ENCODE measurements at regions not wholly inside any gene's neighbourhood (a gene's known extent, or its start where the extent isn't known, plus 50 kb on each side); places are given as distances from the start of the nearest gene placed in this dataset.

- Histone ChIP-seq H3K27ac (no peak overlapping the region), H3K9me3 (peaks cover 0 to 26% (median 3%) of the 10 kb centered on the region in 12 donors), H3K4me1 (no peaks in the 10 kb centered on the region), H3K36me3 (no peaks in the 10 kb centered on the region), H3K27me3 (peaks cover 0 to 25% (median 0%) of the 10 kb centered on the region in 9 donors), H3K4me3 (no peak overlapping the region)
- no peak for TF ChIP-seq POLR2A (IDR thresholded peaks at IDR 0.05)
- TF ChIP-seq, protein P1, sequence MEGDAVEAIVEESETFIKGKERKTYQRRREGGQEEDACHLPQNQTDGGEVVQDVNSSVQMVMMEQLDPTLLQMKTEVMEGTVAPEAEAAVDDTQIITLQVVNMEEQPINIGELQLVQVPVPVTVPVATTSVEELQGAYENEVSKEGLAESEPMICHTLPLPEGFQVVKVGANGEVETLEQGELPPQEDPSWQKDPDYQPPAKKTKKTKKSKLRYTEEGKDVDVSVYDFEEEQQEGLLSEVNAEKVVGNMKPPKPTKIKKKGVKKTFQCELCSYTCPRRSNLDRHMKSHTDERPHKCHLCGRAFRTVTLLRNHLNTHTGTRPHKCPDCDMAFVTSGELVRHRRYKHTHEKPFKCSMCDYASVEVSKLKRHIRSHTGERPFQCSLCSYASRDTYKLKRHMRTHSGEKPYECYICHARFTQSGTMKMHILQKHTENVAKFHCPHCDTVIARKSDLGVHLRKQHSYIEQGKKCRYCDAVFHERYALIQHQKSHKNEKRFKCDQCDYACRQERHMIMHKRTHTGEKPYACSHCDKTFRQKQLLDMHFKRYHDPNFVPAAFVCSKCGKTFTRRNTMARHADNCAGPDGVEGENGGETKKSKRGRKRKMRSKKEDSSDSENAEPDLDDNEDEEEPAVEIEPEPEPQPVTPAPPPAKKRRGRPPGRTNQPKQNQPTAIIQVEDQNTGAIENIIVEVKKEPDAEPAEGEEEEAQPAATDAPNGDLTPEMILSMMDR (IDR thresholded peaks at IDR 0.05), result no peak
- no peak for ATAC-seq
- intact Hi-C loops (cut with DNase I), result loop anchor here (1.0 to 10.0 kb wide), 10 partner anchors 72 to 309 kb away; partner anchors contain the start of gene TMEM132B (in 3 of the 10)
- DNase-seq, result no peak
- WGBS, 4 donors, result 62 to 85% (median 75%) methylated on average over 2 of the region's 2 CpGs
Observed at GRCh38 chr12:125403843-125404242, 338.6 kb downstream of the AACS start.

DNA sequence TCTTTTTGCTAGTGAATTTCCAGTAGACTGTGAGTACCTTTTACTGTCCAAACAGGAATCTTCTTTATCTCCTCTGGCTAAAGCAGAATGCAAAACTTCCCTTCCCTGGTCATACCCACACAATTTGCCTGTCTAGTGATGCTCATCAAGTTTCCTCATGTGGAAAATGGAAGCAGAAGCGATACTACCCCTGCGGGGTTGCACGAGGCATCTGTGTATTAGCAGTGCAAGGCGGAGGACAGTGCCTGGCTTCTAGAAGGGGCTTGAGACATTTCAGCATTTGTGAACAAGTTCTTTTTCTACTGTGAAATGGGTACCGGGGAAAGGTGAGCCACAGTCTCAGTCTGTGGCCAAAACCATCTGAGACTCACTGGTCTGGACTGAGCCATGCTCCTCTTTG lies 340.9 kb downstream of the AACS start:
- intact Hi-C loops (cut with DNase I), result loop anchor here in 2 of 10 donors (5.0 to 10.0 kb wide), 3 partner anchors 79 to 311 kb away; partner anchors contain the start of gene TMEM132B (in 1 of the 2)
- Histone ChIP-seq H3K27ac (no peak overlapping the region), H3K4me3 (no peak overlapping the region), H3K36me3 (no peaks in the 10 kb centered on the region), H3K4me1 (no peaks in the 10 kb centered on the region), H3K9me3 (peaks cover 0 to 19% (median 3%) of the 10 kb centered on the region in 12 donors), H3K27me3 (peaks cover 0 to 25% (median 0%) of the 10 kb centered on the region in 9 donors)
- no peak for TF ChIP-seq POLR2A (IDR thresholded peaks at IDR 0.05)
- TF ChIP-seq, protein P1 (IDR thresholded peaks at IDR 0.05), result no peak
- WGBS, 4 donors, result 76 to 82% (median 79%) methylated on average over 5 of the region's 5 CpGs
- ATAC-seq (no peak), DNase-seq (no peak)

GRCh38 chr12:125408718-125409117 lies 343.5 kb downstream of the AACS start:
- DNase-seq, result no peak
- Histone ChIP-seq H3K27ac (no peak overlapping the region), H3K36me3 (no peaks in the 10 kb centered on the region), H3K27me3 (peaks cover 0 to 25% (median 0%) of the 10 kb centered on the region in 9 donors), H3K4me1 (no peaks in the 10 kb centered on the region), H3K4me3 (no peak overlapping the region), H3K9me3 (peaks cover 0 to 3% (median 0%) of the 10 kb centered on the region in 12 donors)
- no peak for TF ChIP-seq POLR2A (IDR thresholded peaks at IDR 0.05)
- TF ChIP-seq, protein P1 (IDR thresholded peaks at IDR 0.05), result no peak
- intact Hi-C loops (cut with DNase I), result loop anchor here in 2 of 10 donors (5.0 to 10.0 kb wide), 3 partner anchors 81 to 314 kb away; partner anchors contain the start of gene TMEM132B (in 1 of the 2)
- 67 to 91% (median 80%) methylated on average over 3 of the region's 3 CpGs for WGBS, 4 donors
- ATAC-seq, result no peak

- H3K4me3 ChIP-seq, result no peak overlapping the region
- no peak for DNase-seq
- no peaks in the 10 kb centered on the region for H3K4me1 ChIP-seq
- no peak overlapping the region for H3K27ac ChIP-seq
- intact Hi-C loops (cut with DNase I), result no loop called here
- H3K36me3 ChIP-seq, result no peaks in the 10 kb centered on the region
- peaks cover 0 to 3% (median 0%) of the 10 kb centered on the region in 12 donors for H3K9me3 ChIP-seq
- ATAC-seq, result no peak
- WGBS, 4 donors, result 73 to 84% (median 77%) methylated on average over 11 of the region's 11 CpGs
- peaks cover 0 to under 1% (median 0%) of the 10 kb centered on the region in 9 donors for H3K27me3 ChIP-seq
- TF ChIP-seq POLR2A (IDR thresholded peaks at IDR 0.05), result no peak
- TF ChIP-seq, protein P1 (IDR thresholded peaks at IDR 0.05), result no peak
Observed at GRCh38 chr12:125412506-125412905, 347.3 kb downstream of the AACS start.

Measured in heart left ventricle (tissue), 16 donors.